ENCODE measurements at regions not wholly inside any gene's neighbourhood (a gene's known extent, or its start where the extent isn't known, plus 50 kb on each side); places are given as distances from the start of the nearest gene placed in this dataset.

DNA sequence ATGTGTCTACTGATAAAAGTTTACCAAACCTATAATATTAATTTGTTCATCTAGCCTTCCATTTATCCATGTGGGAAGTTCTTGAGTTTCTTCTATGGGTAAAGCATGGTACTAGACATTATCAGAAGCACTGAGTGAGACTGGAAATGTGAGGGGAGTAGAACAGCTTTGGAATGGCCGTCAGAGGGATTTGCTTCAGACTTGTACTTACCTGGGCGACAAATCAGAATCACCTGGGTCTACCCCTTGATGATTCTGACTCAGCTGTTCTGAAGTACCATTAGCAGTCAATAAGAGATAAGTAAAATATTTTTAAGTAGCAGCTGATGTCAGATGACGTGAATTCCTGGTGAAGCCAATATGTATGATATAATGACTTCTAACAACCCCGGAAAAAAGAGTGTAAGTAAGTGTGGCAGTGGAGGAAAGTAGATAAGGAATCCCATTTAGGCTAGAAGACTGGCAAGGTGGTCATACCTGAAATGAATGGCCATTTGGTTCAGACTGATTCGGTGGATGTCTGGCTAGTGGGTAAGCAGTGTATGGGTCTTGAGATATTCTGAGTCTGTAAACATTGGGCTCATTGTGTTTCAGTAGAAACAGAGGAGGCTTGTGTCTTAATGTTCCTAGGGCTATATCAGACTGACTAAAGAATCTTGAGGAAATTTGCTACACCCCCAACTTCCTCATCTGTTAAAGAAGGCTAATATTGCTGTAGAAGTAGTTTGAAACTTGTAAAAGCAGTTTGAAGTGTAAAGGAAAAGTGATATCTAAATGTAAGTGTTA is 409.2 kb downstream of the NKX6-1 start:
- 79% methylated on average over 5 of the region's 5 CpGs for WGBS, 2 donors
- TF ChIP-seq EP300 (IDR thresholded peaks at IDR 0.05) (no peak), CTCF (IDR thresholded peaks at IDR 0.05) (no peak), POLR2A (IDR thresholded peaks at IDR 0.05) (no peak)

DNA sequence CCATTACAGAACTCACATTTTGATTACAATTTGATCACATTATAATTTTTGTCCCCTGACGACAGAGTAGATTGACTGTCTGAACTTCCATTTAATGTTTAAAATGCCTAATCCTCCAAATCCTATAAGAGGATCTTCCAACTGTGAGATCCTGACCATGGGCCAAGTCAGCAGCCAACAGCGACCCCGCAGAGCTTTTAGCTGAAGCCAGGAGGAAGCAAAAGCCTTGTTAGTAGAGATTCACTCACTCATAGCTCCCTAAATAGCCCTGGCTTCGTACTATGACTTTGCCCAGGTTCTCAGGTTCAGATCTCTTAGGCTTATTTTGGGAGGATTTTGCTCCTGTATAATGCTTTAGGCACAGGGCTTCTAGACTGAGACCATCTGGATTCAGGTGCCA is 413.1 kb downstream of the NKX6-1 start:
- Histone ChIP-seq H3K4me1 (no peaks in the 10 kb centered on the region), H3K9me3 (peaks cover 0 to 3% (median 0%) of the 10 kb centered on the region in 4 donors), H3K36me3 (no peaks in the 10 kb centered on the region), H3K27ac (no peak overlapping the region), H3K4me3 (no peak overlapping the region), H3K27me3 (no peaks in the 10 kb centered on the region)
- DNase-seq (ENCODE audit: low spot score in 2 of 2) = no peak
- 74 to 79% methylated on average over 4 of the region's 4 CpGs for WGBS, 2 donors
- TF ChIP-seq EP300 (IDR thresholded peaks at IDR 0.05) (no peak), CTCF (IDR thresholded peaks at IDR 0.05) (no peak), POLR2A (IDR thresholded peaks at IDR 0.05) (no peak)

More for the DNA sequence above, 409.2 kb downstream of the NKX6-1 start:
- Histone ChIP-seq H3K9me3 (no peaks in the 10 kb centered on the region), H3K27me3 (no peaks in the 10 kb centered on the region), H3K27ac (no peak overlapping the region), H3K36me3 (no peaks in the 10 kb centered on the region), H3K4me1 (no peaks in the 10 kb centered on the region), H3K4me3 (no peak overlapping the region)
- DNase-seq (ENCODE audit: low spot score in 2 of 2) = no peak

- no peak for DNase-seq (ENCODE audit: low spot score in 2 of 2)
- H3K9me3 ChIP-seq = no peaks in the 10 kb centered on the region
- no peak overlapping the region for H3K4me3 ChIP-seq
- no peaks in the 10 kb centered on the region for H3K4me1 ChIP-seq
- H3K27ac ChIP-seq = no peak overlapping the region
- no peaks in the 10 kb centered on the region for H3K27me3 ChIP-seq
- 14 to 17% methylated on average over 11 of the region's 11 CpGs for WGBS, 2 donors
- no peaks in the 10 kb centered on the region for H3K36me3 ChIP-seq
- no peak for TF ChIP-seq POLR2A (IDR thresholded peaks at IDR 0.05)
- TF ChIP-seq EP300 (IDR thresholded peaks at IDR 0.05) = no peak
- no peak for TF ChIP-seq CTCF (IDR thresholded peaks at IDR 0.05)
Observed at GRCh38 chr4:84070289-84070688, 428.8 kb downstream of the NKX6-1 start.

- H3K4me3 ChIP-seq = no peak overlapping the region
- H3K27ac ChIP-seq = no peak overlapping the region
- H3K4me1 ChIP-seq = no peaks in the 10 kb centered on the region
- no peaks in the 10 kb centered on the region for H3K36me3 ChIP-seq
- no peak for TF ChIP-seq CTCF (IDR thresholded peaks at IDR 0.05)
- TF ChIP-seq EP300 (IDR thresholded peaks at IDR 0.05) = no peak
- TF ChIP-seq POLR2A (IDR thresholded peaks at IDR 0.05) = no peak
- DNase-seq (ENCODE audit: low spot score in 2 of 2) = no peak
- no peaks in the 10 kb centered on the region for H3K9me3 ChIP-seq
- WGBS, 2 donors = 83 to 84% methylated on average over 5 of the region's 5 CpGs
- no peaks in the 10 kb centered on the region for H3K27me3 ChIP-seq
Observed at GRCh38 chr4:84063619-84064018, 435.5 kb downstream of the NKX6-1 start.

DNA sequence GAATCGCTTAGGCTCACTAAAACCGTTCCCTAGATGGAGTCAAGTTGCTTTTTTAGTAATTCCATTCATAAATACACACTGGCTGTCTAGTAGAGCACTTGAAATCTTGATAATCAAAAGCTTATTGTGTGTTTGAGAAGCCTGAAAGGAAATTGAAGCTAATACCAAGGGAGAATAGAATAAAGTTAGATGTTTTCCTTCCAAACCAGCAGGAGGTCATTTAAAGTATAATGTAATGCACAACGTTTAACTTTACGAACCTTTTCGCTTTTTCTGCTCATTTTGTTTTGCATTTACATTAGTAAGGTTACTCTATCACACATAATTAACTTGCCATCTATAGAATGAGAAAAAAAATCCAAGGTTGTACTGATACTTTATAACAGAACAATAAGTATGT is 440.9 kb downstream of the NKX6-1 start:
- no peaks in the 10 kb centered on the region for H3K36me3 ChIP-seq
- TF ChIP-seq EP300 (IDR thresholded peaks at IDR 0.05) = no peak
- no peak for TF ChIP-seq POLR2A (IDR thresholded peaks at IDR 0.05)
- no peak for TF ChIP-seq CTCF (IDR thresholded peaks at IDR 0.05)
- H3K4me3 ChIP-seq = no peak overlapping the region
- 14 to 15% methylated on average over 5 of the region's 5 CpGs for WGBS, 2 donors
- no peak for DNase-seq (ENCODE audit: low spot score in 2 of 2)
- no peaks in the 10 kb centered on the region for H3K9me3 ChIP-seq
- H3K27me3 ChIP-seq = no peaks in the 10 kb centered on the region
- H3K27ac ChIP-seq = no peak overlapping the region
- H3K4me1 ChIP-seq = no peaks in the 10 kb centered on the region

Measured in tibial nerve (tissue), 4 donors.